Nephron (organoid): ENCODE measurements at regions not wholly inside any gene's neighbourhood (a gene's known extent, or its start where the extent isn't known, plus 50 kb on each side); places are given as distances from the start of the nearest gene placed in this dataset.

Experiments
- H3K27ac Mint-ChIP-seq, 3 experiments: 2 replicates each; pipeline ENCODE4 v1.8.0; 2020; ENCODE audit warnings: mixed read lengths in 3 of 3, mild to moderate bottlenecking in 2 of 3, moderate library complexity in 1 of 3
- H3K27me3 Mint-ChIP-seq: 2 replicates; pipeline ENCODE4 v1.8.0; 2021; ENCODE audit warnings: low read depth, mild to moderate bottlenecking, moderate library complexity, mixed read lengths
- H3K36me3 Mint-ChIP-seq: 2 replicates; pipeline ENCODE4 v1.8.0; 2020; ENCODE audit warnings: low read depth, mixed read lengths
- H3K4me1 Mint-ChIP-seq: 2 replicates; pipeline ENCODE4 v1.8.0; 2020; ENCODE audit warnings: mixed read lengths
- H3K4me3 Mint-ChIP-seq, 3 experiments: 2 replicates each; pipeline ENCODE4 v1.8.0; 2020; ENCODE audit warnings: mild to moderate bottlenecking in 3 of 3, mixed read lengths in 3 of 3, moderate library complexity in 2 of 3
- H3K9me3 Mint-ChIP-seq: 2 replicates; pipeline ENCODE4 v1.8.0; 2020; ENCODE audit warnings: mixed read lengths
- CTCF ChIP-seq, 3 experiments: fragments of 200-600 bp; sonication (generic); IDR thresholded peaks; one replicate each; pipeline ENCODE4 v1.5.0; 2021; ENCODE audit warnings: antibody characterized with exemption in 3 of 3; ENCODE audit not compliant: unreplicated experiment in 3 of 3

GRCh38 chr21:31550070-31550469, 109.4 kb upstream of the SOD1 start:
- H3K4me3 Mint-ChIP-seq = no peak overlapping the region
- H3K9me3 Mint-ChIP-seq = no peaks in the 10 kb centered on the region
- H3K27ac Mint-ChIP-seq = no peak overlapping the region
- H3K27me3 Mint-ChIP-seq = peaks cover 9% of the 10 kb centered on the region
- peaks cover 7% of the 10 kb centered on the region for H3K36me3 Mint-ChIP-seq
- no peak for TF ChIP-seq CTCF (IDR thresholded peaks at IDR 0.05; ENCODE audit: unreplicated experiment in 3 of 3)
- H3K4me1 Mint-ChIP-seq = peaks cover 27% of the 10 kb centered on the region

GRCh38 chr21:31548688-31549087, 110.8 kb upstream of the SOD1 start:
- Mint-ChIP-seq H3K27me3 (no peaks in the 10 kb centered on the region), H3K27ac (no peak overlapping the region), H3K4me1 (peaks cover 13% of the 10 kb centered on the region), H3K9me3 (no peaks in the 10 kb centered on the region), H3K4me3 (no peak overlapping the region), H3K36me3 (peaks cover 7% of the 10 kb centered on the region)
- TF ChIP-seq CTCF (IDR thresholded peaks at IDR 0.05; ENCODE audit: unreplicated experiment in 3 of 3) = no peak

- Mint-ChIP-seq H3K27ac (peak overlapping the region; percentile 72 to 89 (median 85)), H3K4me3 (no peak overlapping the region), H3K9me3 (no peaks in the 10 kb centered on the region), H3K27me3 (no peaks in the 10 kb centered on the region), H3K36me3 (peaks cover 7% of the 10 kb centered on the region), H3K4me1 (peaks cover 18% of the 10 kb centered on the region)
- TF ChIP-seq CTCF (IDR thresholded peaks at IDR 0.05; ENCODE audit: unreplicated experiment in 3 of 3) = no peak
Observed at GRCh38 chr21:31546443-31547170, 112.9 kb upstream of the SOD1 start.

- peaks cover under 1% of the 10 kb centered on the region for H3K36me3 Mint-ChIP-seq
- no peak overlapping the region for H3K4me3 Mint-ChIP-seq
- H3K27me3 Mint-ChIP-seq = no peaks in the 10 kb centered on the region
- no peaks in the 10 kb centered on the region for H3K9me3 Mint-ChIP-seq
- H3K4me1 Mint-ChIP-seq = peaks cover 18% of the 10 kb centered on the region
- TF ChIP-seq CTCF (IDR thresholded peaks at IDR 0.05; ENCODE audit: unreplicated experiment in 3 of 3) = no peak
- no peak overlapping the region for H3K27ac Mint-ChIP-seq
Observed at GRCh38 chr21:31545036-31545435, 114.5 kb upstream of the SOD1 start.

GRCh38 chr21:31543191-31543590, 116.3 kb upstream of the SOD1 start:
- TF ChIP-seq CTCF (IDR thresholded peaks at IDR 0.05; ENCODE audit: unreplicated experiment in 3 of 3) = no peak
- Mint-ChIP-seq H3K4me3 (no peak overlapping the region), H3K9me3 (no peaks in the 10 kb centered on the region), H3K27me3 (no peaks in the 10 kb centered on the region), H3K36me3 (no peaks in the 10 kb centered on the region), H3K4me1 (peaks cover 23% of the 10 kb centered on the region), H3K27ac (peak overlapping the region in 2 of 3 experiments; percentile 4 to 19)

GRCh38 chr21:31538816-31539215, 120.7 kb upstream of the SOD1 start:
- Mint-ChIP-seq H3K27me3 (no peaks in the 10 kb centered on the region), H3K4me3 (no peak overlapping the region), H3K4me1 (peaks cover 10% of the 10 kb centered on the region), H3K9me3 (no peaks in the 10 kb centered on the region), H3K36me3 (peaks cover 3% of the 10 kb centered on the region), H3K27ac (peak overlapping the region in 2 of 3 experiments; percentile 7 to 19)
- TF ChIP-seq CTCF (IDR thresholded peaks at IDR 0.05; ENCODE audit: unreplicated experiment in 3 of 3) = no peak
